HepG2 (cell line): ENCODE measurements at regions not wholly inside any gene's neighbourhood (a gene's known extent, or its start where the extent isn't known, plus 50 kb on each side); places are given as distances from the start of the nearest gene placed in this dataset.

Source experiments
- ATAC-seq: fragments of 200-7000 bp; cut with Tn5 transposase; 3 replicates; pipeline ENCODE4 v1.9.1; 2020; ENCODE audit warnings: mild to moderate bottlenecking, moderate library complexity
- BruUV-seq: library from RNA; stranded (reverse); fragments of 400-500 nt; replicated peaks from 2 replicates; lab custom pipeline; 2021; lab: Mats Ljungman, UMichigan
- CTCF ChIA-PET: fragments of 300-600 bp; formaldehyde crosslinking; extraction: SDS; loops from one replicate; lab custom pipeline; 2021; ENCODE audit warnings: low total read pairs, inconsistent platforms, low intra/inter-chr PET ratio; lab: Yijun Ruan, JAX
- POLR2A ChIA-PET: fragments of 350-600 bp; sonication (Branson Sonifier 250); formaldehyde crosslinking; loops from one replicate; lab custom pipeline; 2020; ENCODE audit warnings: antibody characterized with exemption, inconsistent platforms; lab: Yijun Ruan, JAX
- DNase-seq: peaks from one replicate; pipeline ENCODE4 v3.0.0-alpha.2; 2015; ENCODE audit warnings: low spot score
- FAIRE-seq: peaks from 3 replicates; lab custom pipeline; 2011; peaks lifted over from hg19 to GRCh38; lab: Jason Lieb, UNC
- H2AFZ ChIP-seq: one replicate; pipeline ENCODE4 v1.6.1; 2011; ENCODE audit warnings: low read length, inconsistent platforms
- H3K27ac ChIP-seq: fragments of 300-600 bp; 3 replicates; pipeline ENCODE4 v1.8.0; 2011; ENCODE audit warnings: mixed run types, mild to moderate bottlenecking, mixed read lengths, low read length, inconsistent platforms; ENCODE audit not compliant: insufficient read depth; ENCODE audit errors: extremely low read length
- H3K27me3 ChIP-seq, 2 experiments: fragments of 200-600 bp in 1 of 2; 2 replicates in 1 of 2; 3 replicates in 1 of 2; pipeline versions ENCODE4 v1.6.0 to v1.8.0; 2011; ENCODE audit warnings: low read length in 2 of 2, mild to moderate bottlenecking in 2 of 2, moderate library complexity in 2 of 2, inconsistent platforms in 1 of 2; ENCODE audit not compliant: insufficient read depth in 2 of 2, control insufficient read depth in 1 of 2
- H3K36me3 ChIP-seq, 2 experiments: fragments of 200-600 bp in 1 of 2; replicated peaks in 1 of 2; 2 replicates in 1 of 2; 3 replicates in 1 of 2; pipeline versions ENCODE4 v1.5.1 to v1.8.0; 2011; ENCODE audit warnings: low read length in 2 of 2, inconsistent platforms in 1 of 2; ENCODE audit not compliant: insufficient read depth in 2 of 2, control insufficient read depth in 1 of 2
- H3K4me1 ChIP-seq: 2 replicates; pipeline ENCODE4 v1.5.1; 2012; ENCODE audit warnings: low read length, inconsistent platforms; ENCODE audit not compliant: insufficient read depth
- H3K4me2 ChIP-seq: 2 replicates; pipeline ENCODE4 v1.6.0; 2011; ENCODE audit warnings: low read depth, low read length, inconsistent platforms
- H3K4me3 ChIP-seq, 3 experiments: fragments of 200-600 bp in 1 of 3; sonication (generic), shearing (Covaris generic) in 1 of 3; replicated peaks in 1 of 3; 2 replicates each; pipeline ENCODE4 v1.5.1; 2011 to 2016; ENCODE audit warnings: low read length in 3 of 3, inconsistent platforms in 2 of 3, low read depth in 2 of 3, mild to moderate bottlenecking in 2 of 3, control low read depth in 1 of 3, mixed read lengths in 1 of 3; ENCODE audit not compliant: insufficient read depth in 1 of 3
- H3K79me2 ChIP-seq: one replicate; pipeline ENCODE4 v1.6.1; 2011; ENCODE audit warnings: low read length, inconsistent platforms; ENCODE audit not compliant: insufficient read depth
- H3K9ac ChIP-seq: 2 replicates; pipeline ENCODE4 v1.6.0; 2011; ENCODE audit warnings: mild to moderate bottlenecking, low read depth, low read length, inconsistent platforms; ENCODE audit not compliant: insufficient read depth
- H3K9me3 ChIP-seq: 2 replicates; pipeline ENCODE4 v1.5.1; 2012; ENCODE audit warnings: mild to moderate bottlenecking, low read length
- H4K20me1 ChIP-seq: 2 replicates; pipeline ENCODE4 v1.6.0; 2011; ENCODE audit warnings: inconsistent platforms, mild to moderate bottlenecking, low read length, moderate library complexity; ENCODE audit not compliant: insufficient read depth
- ZNF710 ChIP-seq: sonication (generic); formaldehyde crosslinking; IDR thresholded peaks from 2 replicates; pipeline ENCODE4 v1.5.0; 2020; ENCODE audit warnings: mild to moderate bottlenecking, missing genetic modification reagents, borderline replicate concordance
- WGBS: methylation state at CpG from one replicate; pipeline ENCODE4 v1.1.6; 2017; ENCODE audit warnings: low lambda C conversion rate; 5-methylcytosine and 5-hydroxymethylcytosine counted together
- in situ Hi-C: cut with HindIII; loops from 2 replicates; pipeline ENCODE4 v1.10.0; 2017; ENCODE audit warnings: low pct_unique_long_range_greater_than_20kb; ENCODE audit not compliant: extremely low pct_ligation_motif_present
- intact Hi-C: fragments of 100-400 bp; cut with micrococcal nuclease; formaldehyde crosslinking; loops from one replicate; pipeline ENCODE4 v1.10.0; 2022; ENCODE audit not compliant: unreplicated experiment
- TF ChIP-seq, protein P1 (sequence below): sonication (generic); formaldehyde crosslinking; IDR thresholded peaks from 2 replicates; pipeline ENCODE4 v1.5.1; 2020; ENCODE audit warnings: mild to moderate bottlenecking, missing genetic modification reagents, borderline replicate concordance

DNA sequence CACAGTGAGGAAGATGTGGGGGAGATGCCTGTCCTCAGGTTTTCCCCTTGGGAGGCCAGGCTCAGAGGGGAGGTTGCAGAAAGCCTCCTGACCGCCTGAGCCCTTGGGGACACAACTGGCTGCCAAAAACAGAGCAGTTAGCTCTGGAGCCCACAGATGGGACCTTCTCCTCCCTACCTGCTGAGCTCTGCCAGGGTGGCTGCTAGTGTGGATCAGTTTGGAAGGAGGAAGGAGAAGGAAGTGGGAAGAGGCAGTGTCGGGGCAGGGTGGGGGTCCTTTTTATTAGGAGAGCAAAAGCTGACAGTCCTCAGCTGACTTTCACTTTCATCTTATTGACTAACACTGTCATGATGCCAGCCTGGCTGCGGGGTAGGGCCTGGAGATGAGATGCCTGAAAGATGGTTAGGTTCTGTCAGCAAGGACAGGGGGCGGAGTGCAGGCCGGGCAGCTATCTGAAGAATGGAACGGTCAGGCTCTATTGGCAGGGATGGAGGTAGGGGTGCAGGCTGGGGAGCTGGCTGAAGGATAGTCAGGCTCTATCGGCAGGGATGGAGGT is 188.5 kb upstream of the HDAC4 start (continued):
- no peak for TF ChIP-seq ZNF710 (CRISPR knock-in tag)

DNA sequence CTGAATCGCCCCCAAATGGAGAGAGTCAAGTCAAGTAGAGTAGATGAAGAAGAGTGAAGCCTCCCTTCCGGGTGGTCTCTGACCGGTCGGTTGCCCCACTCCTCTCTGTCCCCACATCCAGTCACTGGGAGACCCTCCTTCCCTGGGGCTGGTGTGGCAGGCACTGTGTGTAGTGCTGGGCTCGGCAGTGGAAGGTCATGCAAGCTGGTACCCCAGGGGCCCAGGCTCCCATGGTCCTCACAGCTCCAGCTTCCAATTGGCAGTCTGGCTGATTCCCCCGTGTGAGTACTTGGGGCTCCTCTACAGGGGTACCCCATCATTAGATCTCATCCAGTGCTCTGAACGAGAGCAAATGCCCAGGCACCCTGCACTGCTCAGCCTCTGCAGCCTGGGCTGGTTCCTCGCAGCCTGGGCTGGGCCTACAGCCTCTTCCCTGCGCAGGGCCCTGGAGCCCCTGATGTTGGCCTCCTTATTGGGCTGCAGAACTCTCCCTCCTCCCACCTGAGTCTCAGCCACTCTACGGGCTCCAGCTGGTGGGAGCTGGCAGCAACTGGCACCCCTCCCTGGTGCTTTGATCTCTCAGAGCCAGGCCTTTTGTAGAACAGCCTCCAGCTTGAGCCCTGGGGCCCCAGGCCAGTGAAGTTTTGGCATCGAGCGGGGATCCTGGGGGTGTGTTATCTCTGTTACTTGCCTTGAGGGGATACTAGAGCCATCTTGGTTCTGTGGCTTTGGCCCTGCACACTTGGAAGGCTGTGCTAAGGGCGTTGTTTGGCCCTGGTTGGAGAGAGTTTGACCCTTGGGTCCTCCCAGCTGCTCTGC is 187.8 kb upstream of the HDAC4 start:
- FAIRE-seq = no peak
- ChIA-PET POLR2A (no interaction called here), CTCF (no interaction called here)
- H3K9me3 ChIP-seq = peaks cover 19% of the 10 kb centered on the region
- no peaks in the 10 kb centered on the region for H3K79me2 ChIP-seq
- DNase-seq = no peak
- no peak overlapping the region for H3K9ac ChIP-seq
- 40% methylated on average over 10 of the region's 13 CpGs for WGBS
- H3K4me2 ChIP-seq = no peak overlapping the region
- intact Hi-C loops (no loop called here), in situ Hi-C loops (no loop called here)
- no TSS peak for BruUV-seq
- H3K4me3 ChIP-seq = no peak overlapping the region
- peaks cover 14 to 47% of the 10 kb centered on the region in 2 experiments; a peak in 4 of 5 replicates for H3K27me3 ChIP-seq
- H3K27ac ChIP-seq = no peak overlapping the region
- no peak; the same call in 2 of the 3 replicates for ATAC-seq
- H3K4me1 ChIP-seq = no peaks in the 10 kb centered on the region
- no peaks in the 10 kb centered on the region for H4K20me1 ChIP-seq
- TF ChIP-seq, protein P1, sequence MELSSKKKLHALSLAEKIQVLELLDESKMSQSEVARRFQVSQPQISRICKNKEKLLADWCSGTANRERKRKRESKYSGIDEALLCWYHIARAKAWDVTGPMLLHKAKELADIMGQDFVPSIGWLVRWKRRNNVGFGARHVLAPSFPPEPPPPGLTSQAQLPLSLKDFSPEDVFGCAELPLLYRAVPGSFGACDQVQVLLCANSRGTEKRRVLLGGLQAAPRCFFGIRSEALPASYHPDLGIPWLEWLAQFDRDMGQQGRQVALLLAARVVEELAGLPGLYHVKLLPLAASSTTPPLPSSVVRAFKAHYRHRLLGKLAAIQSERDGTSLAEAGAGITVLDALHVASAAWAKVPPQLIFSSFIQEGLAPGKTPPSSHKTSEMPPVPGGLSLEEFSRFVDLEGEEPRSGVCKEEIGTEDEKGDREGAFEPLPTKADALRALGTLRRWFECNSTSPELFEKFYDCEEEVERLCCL = no peak
- no peaks in the 10 kb centered on the region for H3K36me3 ChIP-seq
- no peak overlapping the region for H2AFZ ChIP-seq
